Tibial nerve (tissue), 4 donors: ENCODE measurements at regions not wholly inside any gene's neighbourhood (a gene's known extent, or its start where the extent isn't known, plus 50 kb on each side); places are given as distances from the start of the nearest gene placed in this dataset.

Experiments used
- CTCF ChIP-seq, 5 experiments: fragments of 200-600 bp in 3 of 5; fragments of 450-650 bp in 2 of 5; sonication (generic) in 3 of 5; IDR thresholded peaks; one replicate each; pipeline ENCODE4 v1.5.1; 2016 to 2019; ENCODE audit warnings: antibody characterized with exemption in 5 of 5, mild to moderate bottlenecking in 3 of 5, moderate library complexity in 2 of 5
- EP300 ChIP-seq, 2 donors: sonication (generic); formaldehyde crosslinking; IDR thresholded peaks; one replicate each; pipeline ENCODE4 v1.6.1; 2017; ENCODE audit warnings: antibody characterized with exemption in 2 of 2, mild to moderate bottlenecking in 1 of 2

- no peak for TF ChIP-seq CTCF (IDR thresholded peaks at IDR 0.05)
- no peak for TF ChIP-seq EP300 (IDR thresholded peaks at IDR 0.05)
These were observed 61.1 kb downstream of the GSX1 start for GRCh38 chr13:27853335-27853734.
